Breast epithelium (tissue), 4 donors: ENCODE measurements at regions not wholly inside any gene's neighbourhood (a gene's known extent, or its start where the extent isn't known, plus 50 kb on each side); places are given as distances from the start of the nearest gene placed in this dataset.
"Not testable (repeated sequence)": the region's sequence is repeated elsewhere in the genome, so short reads cannot be mapped to it uniquely, and the experiment has no call there.

Source experiments
- DNase-seq, 2 donors: peaks; one replicate each; pipeline ENCODE4 v3.0.0-alpha.2; 2019; ENCODE audit warnings: low spot score in 2 of 2
- H3K27ac ChIP-seq, 2 donors: fragments of 200-600 bp; sonication (generic) in 1 of 2; one replicate each; pipeline ENCODE4 v1.5.1; 2016 to 2019; ENCODE audit warnings: mild to moderate bottlenecking in 1 of 2
- H3K27me3 ChIP-seq, 2 donors: fragments of 200-600 bp; sonication (generic) in 1 of 2; one replicate each; pipeline versions ENCODE4 v1.5.1 to v1.6.0; 2017 to 2019; ENCODE audit warnings: control low read depth in 1 of 2, mild to moderate bottlenecking in 1 of 2
- H3K36me3 ChIP-seq: fragments of 200-600 bp; one replicate; pipeline ENCODE4 v1.5.1; 2019
- H3K4me1 ChIP-seq, 2 donors: fragments of 200-600 bp; sonication (generic); one replicate each; pipeline ENCODE4 v1.5.1; 2016 to 2019; ENCODE audit warnings: control low read depth in 1 of 2
- H3K4me3 ChIP-seq, 3 donors: fragments of 200-600 bp; sonication (generic); 1 replicate in 2 of 3; 2 replicates in 1 of 3; pipeline ENCODE4 v1.5.1; 2016 to 2019; ENCODE audit warnings: mild to moderate bottlenecking in 3 of 3, moderate library complexity in 2 of 3
- H3K9me3 ChIP-seq, 2 donors: fragments of 200-600 bp; sonication (generic) in 1 of 2; one replicate each; pipeline ENCODE4 v1.5.1; 2016 to 2019; ENCODE audit warnings: control low read depth in 1 of 2
- CTCF ChIP-seq, 3 donors: fragments of 450-650 bp; IDR thresholded peaks; one replicate each; pipeline ENCODE4 v1.5.1; 2016 to 2017; ENCODE audit warnings: antibody characterized with exemption in 3 of 3, mild to moderate bottlenecking in 3 of 3, moderate library complexity in 3 of 3
- POLR2A ChIP-seq: fragments of 450-650 bp; IDR thresholded peaks from one replicate; pipeline ENCODE4 v1.6.1; 2016; ENCODE audit warnings: antibody characterized with exemption, mild to moderate bottlenecking, moderate library complexity
- POLR2AphosphoS5 ChIP-seq, 3 donors: sonication (generic); formaldehyde crosslinking; IDR thresholded peaks; one replicate each; pipeline ENCODE4 v1.6.1; 2017; ENCODE audit warnings: antibody characterized with exemption in 3 of 3
- intact Hi-C: fragments of 100-400 bp; cut with DNase I; formaldehyde crosslinking; loops from one replicate; pipeline ENCODE4 v1.15.1; 2023; ENCODE audit warnings: low total_unique reads

GRCh38 chr5:123997462-123998215 lies 485.7 kb downstream of the CSNK1G3 start:
- intact Hi-C loops: no loop called here
- H3K36me3 ChIP-seq: no peaks in the 10 kb centered on the region
- H3K27ac ChIP-seq: no peak overlapping the region
- H3K27me3 ChIP-seq: no peaks in the 10 kb centered on the region
- no peak for DNase-seq
- H3K4me1 ChIP-seq: no peaks in the 10 kb centered on the region
- no peak overlapping the region for H3K4me3 ChIP-seq
- H3K9me3 ChIP-seq: no peaks in the 10 kb centered on the region
- TF ChIP-seq CTCF (IDR thresholded peaks at IDR 0.05) (no peak), POLR2AphosphoS5 (IDR thresholded peaks at IDR 0.05) (peak in 1 of 3 donors; percentile 28), POLR2A (no peak)

GRCh38 chr5:123997064-123997461 lies 485.1 kb downstream of the CSNK1G3 start:
- Histone ChIP-seq H3K36me3 (no peaks in the 10 kb centered on the region), H3K4me1 (no peaks in the 10 kb centered on the region), H3K27me3 (no peaks in the 10 kb centered on the region), H3K27ac (no peak overlapping the region), H3K9me3 (no peaks in the 10 kb centered on the region), H3K4me3 (no peak overlapping the region)
- TF ChIP-seq CTCF (IDR thresholded peaks at IDR 0.05) (no peak), POLR2AphosphoS5 (IDR thresholded peaks at IDR 0.05) (no peak), POLR2A (no peak)
- DNase-seq: no peak
- intact Hi-C loops: no loop called here

- DNase-seq: no peak
- no peaks in the 10 kb centered on the region for H3K27me3 ChIP-seq
- intact Hi-C loops: loop anchor here (1.0 kb wide), 1 partner anchor 10 kb away; no protein-coding TSS in a partner anchor
- H3K4me3 ChIP-seq: no peak overlapping the region
- no peaks in the 10 kb centered on the region for H3K9me3 ChIP-seq
- no peaks in the 10 kb centered on the region for H3K4me1 ChIP-seq
- TF ChIP-seq CTCF (IDR thresholded peaks at IDR 0.05): no peak
- no peak for TF ChIP-seq POLR2AphosphoS5 (IDR thresholded peaks at IDR 0.05)
- no peak for TF ChIP-seq POLR2A
- H3K27ac ChIP-seq: no peak overlapping the region
- H3K36me3 ChIP-seq: no peaks in the 10 kb centered on the region
Measured at GRCh38 chr5:123992641-123993040, 480.7 kb downstream of the CSNK1G3 start.

DNA sequence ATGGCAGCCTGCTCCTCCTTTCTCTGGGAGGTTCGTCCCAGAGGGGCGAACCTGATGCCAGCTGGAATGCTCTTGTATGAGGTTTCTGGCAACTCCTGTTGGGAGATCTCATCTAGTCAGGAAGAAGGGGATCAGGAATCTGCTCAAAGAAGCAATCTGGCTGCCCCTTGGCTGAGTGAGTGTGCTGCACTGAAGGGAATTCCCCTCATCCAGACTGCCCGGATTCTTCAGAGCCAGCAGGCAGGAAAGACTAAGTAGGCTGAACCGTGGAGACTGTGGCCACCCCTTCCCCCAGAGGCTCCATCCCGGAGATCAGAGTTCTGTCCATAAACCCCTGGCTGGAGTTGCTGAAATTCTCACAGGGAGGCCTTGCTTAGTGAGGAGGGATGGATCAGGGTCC lies 476.0 kb downstream of the CSNK1G3 start:
- H3K4me3 ChIP-seq: no peak overlapping the region
- no peak for TF ChIP-seq CTCF (IDR thresholded peaks at IDR 0.05)
- TF ChIP-seq POLR2A: no peak
- no peak for TF ChIP-seq POLR2AphosphoS5 (IDR thresholded peaks at IDR 0.05)
- peaks cover 6 to 10% of the 10 kb centered on the region in 2 donors for H3K9me3 ChIP-seq
- H3K36me3 ChIP-seq: no peaks in the 10 kb centered on the region
- H3K27ac ChIP-seq: no peak overlapping the region
- no peaks in the 10 kb centered on the region for H3K4me1 ChIP-seq
- intact Hi-C loops: no loop called here
- DNase-seq: no peak
- no peaks in the 10 kb centered on the region for H3K27me3 ChIP-seq

- TF ChIP-seq POLR2A (no peak), CTCF (IDR thresholded peaks at IDR 0.05) (no peak), POLR2AphosphoS5 (IDR thresholded peaks at IDR 0.05) (no peak)
Measured at GRCh38 chr5:123976379-123977033, 464.5 kb downstream of the CSNK1G3 start.

DNA sequence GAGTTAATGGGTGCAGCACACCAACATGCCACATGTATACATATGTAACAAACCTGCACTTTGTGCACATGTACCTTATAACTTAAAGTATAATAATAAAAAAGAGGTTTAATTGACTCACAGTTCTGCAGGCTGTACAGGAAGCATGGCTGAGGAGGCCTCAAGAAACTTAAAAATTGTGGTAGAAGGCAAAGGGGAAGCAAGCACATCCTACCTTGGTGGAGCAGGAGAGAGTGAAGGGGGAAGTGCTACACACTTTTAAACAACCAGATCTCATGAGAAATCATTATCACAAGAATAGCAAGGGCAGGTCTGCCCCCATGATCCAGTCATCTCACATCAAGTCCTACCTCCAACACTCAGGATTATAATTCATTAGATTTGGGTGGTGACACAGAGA lies 463.5 kb downstream of the CSNK1G3 start:
- not testable (repeated sequence) for H3K27ac ChIP-seq, H3K4me3 ChIP-seq

More at GRCh38 chr5:123976379-123977033, 464.5 kb downstream of the CSNK1G3 start:
- no peaks in the 10 kb centered on the region for H3K4me1 ChIP-seq
- no peak overlapping the region for H3K27ac ChIP-seq
- no peak for DNase-seq
- H3K36me3 ChIP-seq: no peaks in the 10 kb centered on the region
- no peaks in the 10 kb centered on the region for H3K27me3 ChIP-seq
- no peaks in the 10 kb centered on the region for H3K9me3 ChIP-seq
- intact Hi-C loops: no loop called here
- H3K4me3 ChIP-seq: no peak overlapping the region

More for the DNA sequence above, 463.5 kb downstream of the CSNK1G3 start:
- H3K4me1 ChIP-seq, H3K36me3 ChIP-seq, DNase-seq, H3K9me3 ChIP-seq, intact Hi-C loops, H3K27me3 ChIP-seq: not testable (repeated sequence)
